ENCODE measurements at regions not wholly inside any gene's neighbourhood (a gene's known extent, or its start where the extent isn't known, plus 50 kb on each side); places are given as distances from the start of the nearest gene placed in this dataset.
"Not testable (repeated sequence)": the region's sequence is repeated elsewhere in the genome, so short reads cannot be mapped to it uniquely, and the experiment has no call there.

DNA sequence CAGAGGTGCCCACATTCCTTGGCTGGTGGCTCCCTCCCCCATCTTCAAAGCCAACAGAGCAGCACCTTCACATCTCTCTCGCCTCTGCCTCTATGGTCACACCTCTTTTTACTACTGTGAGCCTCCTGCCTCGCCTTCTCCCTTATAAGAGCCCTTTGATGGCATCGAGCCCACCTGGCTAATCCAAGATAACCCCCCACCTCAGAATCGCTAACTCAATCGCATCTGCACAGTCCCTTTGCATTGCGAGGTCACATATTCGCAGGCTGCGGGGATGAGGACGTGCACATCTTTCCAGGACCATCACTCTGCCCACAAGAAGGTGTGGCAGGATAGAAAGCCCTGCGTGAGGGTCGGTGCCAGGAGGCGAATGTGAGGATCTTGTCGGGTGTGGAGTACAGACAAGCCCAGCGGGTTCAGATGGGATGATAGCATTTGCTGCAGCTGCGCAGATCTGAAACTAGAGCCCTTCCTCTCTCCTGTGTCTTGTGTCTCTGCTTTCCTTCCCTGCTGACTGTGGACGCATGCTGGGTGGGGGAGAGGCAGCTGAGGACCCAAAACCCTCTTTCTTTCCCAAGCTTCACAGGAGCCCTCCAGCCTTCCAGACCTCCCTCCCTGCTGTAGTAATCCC lies 148.3 kb upstream of the HDAC4 start:
- H3K9me3 Mint-ChIP-seq (ENCODE audit: unreplicated experiment) = no peaks in the 10 kb centered on the region
- H3K27me3 Mint-ChIP-seq (ENCODE audit: unreplicated experiment) = peaks cover 10% of the 10 kb centered on the region
- H3K4me3 Mint-ChIP-seq (ENCODE audit: unreplicated experiment) = no peak overlapping the region
- no peaks in the 10 kb centered on the region for H3K4me1 Mint-ChIP-seq (ENCODE audit: unreplicated experiment)
- TF ChIP-seq, protein P1, sequence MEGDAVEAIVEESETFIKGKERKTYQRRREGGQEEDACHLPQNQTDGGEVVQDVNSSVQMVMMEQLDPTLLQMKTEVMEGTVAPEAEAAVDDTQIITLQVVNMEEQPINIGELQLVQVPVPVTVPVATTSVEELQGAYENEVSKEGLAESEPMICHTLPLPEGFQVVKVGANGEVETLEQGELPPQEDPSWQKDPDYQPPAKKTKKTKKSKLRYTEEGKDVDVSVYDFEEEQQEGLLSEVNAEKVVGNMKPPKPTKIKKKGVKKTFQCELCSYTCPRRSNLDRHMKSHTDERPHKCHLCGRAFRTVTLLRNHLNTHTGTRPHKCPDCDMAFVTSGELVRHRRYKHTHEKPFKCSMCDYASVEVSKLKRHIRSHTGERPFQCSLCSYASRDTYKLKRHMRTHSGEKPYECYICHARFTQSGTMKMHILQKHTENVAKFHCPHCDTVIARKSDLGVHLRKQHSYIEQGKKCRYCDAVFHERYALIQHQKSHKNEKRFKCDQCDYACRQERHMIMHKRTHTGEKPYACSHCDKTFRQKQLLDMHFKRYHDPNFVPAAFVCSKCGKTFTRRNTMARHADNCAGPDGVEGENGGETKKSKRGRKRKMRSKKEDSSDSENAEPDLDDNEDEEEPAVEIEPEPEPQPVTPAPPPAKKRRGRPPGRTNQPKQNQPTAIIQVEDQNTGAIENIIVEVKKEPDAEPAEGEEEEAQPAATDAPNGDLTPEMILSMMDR (IDR thresholded peaks at IDR 0.05; ENCODE audit: unreplicated experiment) = no peak
- no peak overlapping the region for H3K27ac Mint-ChIP-seq (ENCODE audit: unreplicated experiment)
- H3K36me3 Mint-ChIP-seq (ENCODE audit: low read depth, unreplicated experiment) = no peaks in the 10 kb centered on the region
- no peak for DNase-seq (ENCODE audit: low spot score)

DNA sequence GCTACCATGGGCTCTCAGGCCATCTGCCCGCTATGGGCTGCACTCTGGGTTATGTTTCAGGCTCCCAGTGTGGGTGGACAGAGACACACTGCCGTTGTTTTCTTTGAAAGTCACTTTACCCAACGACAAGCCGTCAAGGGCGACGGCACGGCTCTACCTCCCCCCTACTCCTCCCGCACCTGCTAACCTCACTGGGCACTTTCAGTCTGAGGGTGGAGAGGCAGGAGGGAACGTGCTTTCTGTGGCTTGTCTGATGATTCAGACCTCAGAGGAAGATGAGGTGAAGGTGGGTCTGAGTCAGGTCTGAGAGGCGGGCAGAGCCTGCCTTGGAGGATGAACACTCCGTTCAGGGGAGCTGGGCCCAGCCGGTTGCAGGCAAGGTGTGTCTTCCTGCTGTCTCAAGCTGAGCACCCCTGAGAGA lies 147.6 kb upstream of the HDAC4 start:
- no peaks in the 10 kb centered on the region for H3K36me3 Mint-ChIP-seq (ENCODE audit: low read depth, unreplicated experiment)
- H3K27ac Mint-ChIP-seq (ENCODE audit: unreplicated experiment) = no peak overlapping the region

DNA sequence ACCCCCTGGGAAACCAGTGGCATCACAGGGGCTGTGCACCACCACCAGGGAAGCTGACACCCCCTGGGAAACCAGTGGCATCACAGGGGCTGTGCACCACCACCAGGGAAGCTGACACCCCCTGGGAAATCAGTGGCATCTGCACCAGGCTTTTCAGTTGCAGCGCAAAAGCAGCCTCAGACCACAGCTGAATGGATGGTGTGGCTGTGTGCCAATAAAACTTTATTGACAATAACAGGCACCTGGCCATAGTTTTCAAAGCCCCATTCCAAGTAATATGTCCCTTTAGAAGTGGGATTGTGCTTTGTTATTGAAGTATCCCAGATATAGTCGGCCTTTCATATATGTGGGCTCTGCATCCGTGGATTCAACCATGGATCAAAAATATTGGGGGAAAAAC lies 146.3 kb upstream of the HDAC4 start:
- H3K4me3 Mint-ChIP-seq (ENCODE audit: unreplicated experiment) = not testable (repeated sequence)
- peaks cover 10% of the 10 kb centered on the region for H3K27me3 Mint-ChIP-seq (ENCODE audit: unreplicated experiment)

More for the DNA sequence above, 147.6 kb upstream of the HDAC4 start:
- DNase-seq (ENCODE audit: low spot score) = no peak
- peaks cover 10% of the 10 kb centered on the region for H3K27me3 Mint-ChIP-seq (ENCODE audit: unreplicated experiment)
- H3K9me3 Mint-ChIP-seq (ENCODE audit: unreplicated experiment) = no peaks in the 10 kb centered on the region
- TF ChIP-seq, protein P1 (IDR thresholded peaks at IDR 0.05; ENCODE audit: unreplicated experiment) = no peak
- H3K4me3 Mint-ChIP-seq (ENCODE audit: unreplicated experiment) = no peak overlapping the region
- no peaks in the 10 kb centered on the region for H3K4me1 Mint-ChIP-seq (ENCODE audit: unreplicated experiment)

DNA sequence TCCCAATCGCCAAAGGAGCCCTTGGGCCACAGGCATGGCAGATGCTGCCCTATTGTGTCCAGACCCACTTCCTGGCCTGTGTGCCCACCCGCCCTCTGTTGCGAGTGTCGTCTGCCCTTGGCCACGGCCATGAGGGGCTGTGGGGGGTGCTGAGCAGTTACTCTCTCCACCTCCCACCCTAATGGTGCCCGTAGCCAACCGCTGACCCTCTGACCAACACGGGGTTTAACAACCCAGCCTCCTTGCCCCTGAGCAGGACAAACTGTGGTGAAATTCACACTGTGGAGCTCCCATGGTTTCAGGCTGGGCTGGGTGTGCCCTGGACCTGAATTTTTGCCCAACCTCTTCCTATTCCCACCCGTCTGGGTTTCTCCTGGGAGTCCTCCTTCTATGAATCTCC lies 145.7 kb upstream of the HDAC4 start:
- DNase-seq (ENCODE audit: low spot score) = no peak
- H3K27ac Mint-ChIP-seq (ENCODE audit: unreplicated experiment) = no peak overlapping the region
- peaks cover 10% of the 10 kb centered on the region for H3K27me3 Mint-ChIP-seq (ENCODE audit: unreplicated experiment)
- TF ChIP-seq, protein P1 (IDR thresholded peaks at IDR 0.05; ENCODE audit: unreplicated experiment) = no peak
- no peaks in the 10 kb centered on the region for H3K4me1 Mint-ChIP-seq (ENCODE audit: unreplicated experiment)
- H3K9me3 Mint-ChIP-seq (ENCODE audit: unreplicated experiment) = no peaks in the 10 kb centered on the region
- no peaks in the 10 kb centered on the region for H3K36me3 Mint-ChIP-seq (ENCODE audit: low read depth, unreplicated experiment)
- H3K4me3 Mint-ChIP-seq (ENCODE audit: unreplicated experiment) = no peak overlapping the region

More for the DNA sequence above, 146.3 kb upstream of the HDAC4 start:
- not testable (repeated sequence) for H3K27ac Mint-ChIP-seq (ENCODE audit: unreplicated experiment); H3K36me3 Mint-ChIP-seq (ENCODE audit: low read depth, unreplicated experiment); H3K9me3 Mint-ChIP-seq (ENCODE audit: unreplicated experiment); H3K4me1 Mint-ChIP-seq (ENCODE audit: unreplicated experiment); DNase-seq (ENCODE audit: low spot score)

DNA sequence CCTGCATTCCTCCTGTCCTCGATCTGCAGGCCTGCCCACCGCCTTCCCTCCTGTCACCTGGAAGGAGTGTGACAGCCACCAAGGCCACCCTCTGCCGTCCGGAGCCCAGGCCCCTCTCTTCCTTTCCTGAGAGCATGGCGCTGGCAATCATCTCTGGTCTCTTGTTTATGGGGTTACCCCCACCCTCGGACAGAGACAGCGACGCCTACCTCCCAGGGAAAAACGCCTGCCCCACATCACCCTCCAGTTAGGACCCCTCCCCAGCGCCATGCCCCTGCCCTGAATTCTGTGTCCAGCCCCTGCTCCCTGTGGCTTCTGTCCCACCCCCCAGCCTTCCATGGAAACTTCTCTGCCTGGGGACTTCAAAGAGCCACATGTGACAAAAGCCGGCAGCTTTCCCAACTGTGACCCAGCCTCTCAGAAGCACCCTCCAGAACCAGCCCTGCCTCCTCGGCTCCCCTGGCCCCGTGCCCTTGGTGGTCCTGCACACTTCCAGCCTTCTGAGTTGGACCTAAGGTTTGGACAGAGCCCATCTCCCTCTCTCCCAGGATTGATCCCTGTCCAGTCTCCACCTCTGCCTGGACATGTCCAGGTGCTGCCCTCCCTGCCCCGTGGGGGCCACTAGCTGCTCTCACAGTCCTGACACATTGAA lies 145.0 kb upstream of the HDAC4 start:
- H3K4me1 Mint-ChIP-seq (ENCODE audit: unreplicated experiment) = no peaks in the 10 kb centered on the region

More for the DNA sequence above, 145.0 kb upstream of the HDAC4 start:
- Mint-ChIP-seq H3K9me3 (ENCODE audit: unreplicated experiment) (no peaks in the 10 kb centered on the region), H3K36me3 (ENCODE audit: low read depth, unreplicated experiment) (no peaks in the 10 kb centered on the region), H3K27ac (ENCODE audit: unreplicated experiment) (no peak overlapping the region), H3K4me3 (ENCODE audit: unreplicated experiment) (no peak overlapping the region), H3K27me3 (ENCODE audit: unreplicated experiment) (peaks cover 10% of the 10 kb centered on the region)
- no peak for DNase-seq (ENCODE audit: low spot score)
- TF ChIP-seq, protein P1 (IDR thresholded peaks at IDR 0.05; ENCODE audit: unreplicated experiment) = no peak

Data from endothelial cell (in vitro differentiated cells).